BE2C (cell line): ENCODE measurements at regions not wholly inside any gene's neighbourhood (a gene's known extent, or its start where the extent isn't known, plus 50 kb on each side); places are given as distances from the start of the nearest gene placed in this dataset.

ENCODE experiments used
- DNase-seq: peaks from one replicate; pipeline ENCODE4 v3.0.0-alpha.2; 2020
- H3K27me3 ChIP-seq: fragments of 250-450 bp; sonication (Bioruptor Pico); 2 replicates; pipeline ENCODE4 v1.5.1; 2020; ENCODE audit warnings: mild to moderate bottlenecking
- H3K36me3 ChIP-seq: fragments of 250-450 bp; sonication (Bioruptor Pico); 2 replicates; pipeline ENCODE4 v1.5.1; 2020; ENCODE audit warnings: mild to moderate bottlenecking
- H3K4me1 ChIP-seq: fragments of 250-450 bp; sonication (Bioruptor Pico); 2 replicates; pipeline ENCODE4 v1.5.1; 2020
- H3K4me3 ChIP-seq: 2 replicates; pipeline ENCODE4 v1.5.1; 2011; ENCODE audit warnings: low read depth, low read length
- H3K9me3 ChIP-seq: fragments of 250-450 bp; sonication (Bioruptor Pico); 2 replicates; pipeline ENCODE4 v1.5.1; 2020
- TF ChIP-seq, protein P1 (sequence below): IDR thresholded peaks from 2 replicates; pipeline ENCODE4 v1.5.1; 2012; ENCODE audit warnings: mild to moderate bottlenecking, low read depth, low read length

DNA sequence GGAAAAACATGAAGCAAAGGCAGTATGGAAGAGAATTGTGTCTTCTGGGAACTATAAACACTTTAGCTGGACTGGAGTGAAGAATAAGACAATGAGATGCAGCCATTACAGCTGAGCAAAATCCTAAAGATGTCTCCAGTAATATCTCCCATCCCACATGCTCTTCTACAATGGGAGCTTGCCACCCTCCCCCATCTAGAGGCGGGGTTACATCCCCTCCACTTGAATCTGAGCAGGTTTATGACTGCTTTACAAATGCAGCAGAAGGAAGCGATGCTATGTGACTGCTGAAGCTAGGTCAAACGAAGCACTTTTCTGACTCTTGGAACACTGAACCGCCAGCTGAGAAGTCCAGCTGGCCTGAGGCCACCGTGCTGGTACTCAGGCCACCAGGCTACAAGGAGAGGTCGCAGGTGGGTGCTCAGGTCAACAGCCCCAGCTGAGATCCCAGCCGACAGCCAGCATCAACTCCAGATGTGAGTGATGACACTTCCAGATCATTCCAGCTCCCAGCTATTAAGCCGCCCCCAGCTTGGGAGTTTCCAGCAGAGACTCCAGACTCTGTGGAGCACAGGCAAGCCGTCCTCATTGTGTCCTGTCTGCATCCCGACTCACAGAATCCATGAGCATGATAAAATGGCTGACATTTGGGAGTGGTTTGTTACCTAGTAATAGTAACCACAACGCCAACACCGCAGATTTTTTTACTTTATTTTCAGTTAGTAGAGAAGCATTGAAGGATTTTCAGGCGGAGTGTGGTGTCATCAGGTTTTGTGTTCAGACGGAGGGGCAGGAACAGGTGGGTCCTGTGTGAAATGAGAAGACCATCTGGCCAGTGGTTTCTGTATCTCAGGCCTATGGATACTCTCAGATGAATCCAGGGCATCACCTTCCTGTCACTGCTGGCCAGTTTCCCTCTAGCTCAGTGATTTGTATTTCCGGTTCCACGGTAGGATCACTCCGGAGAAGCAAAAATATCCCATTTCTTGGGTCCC lies 89.3 kb downstream of the NPY start:
- Histone ChIP-seq H3K4me1 (no peaks in the 10 kb centered on the region), H3K27me3 (no peaks in the 10 kb centered on the region), H3K4me3 (no peak overlapping the region), H3K9me3 (no peaks in the 10 kb centered on the region), H3K36me3 (no peaks in the 10 kb centered on the region)
- no peak for DNase-seq
- TF ChIP-seq, protein P1, sequence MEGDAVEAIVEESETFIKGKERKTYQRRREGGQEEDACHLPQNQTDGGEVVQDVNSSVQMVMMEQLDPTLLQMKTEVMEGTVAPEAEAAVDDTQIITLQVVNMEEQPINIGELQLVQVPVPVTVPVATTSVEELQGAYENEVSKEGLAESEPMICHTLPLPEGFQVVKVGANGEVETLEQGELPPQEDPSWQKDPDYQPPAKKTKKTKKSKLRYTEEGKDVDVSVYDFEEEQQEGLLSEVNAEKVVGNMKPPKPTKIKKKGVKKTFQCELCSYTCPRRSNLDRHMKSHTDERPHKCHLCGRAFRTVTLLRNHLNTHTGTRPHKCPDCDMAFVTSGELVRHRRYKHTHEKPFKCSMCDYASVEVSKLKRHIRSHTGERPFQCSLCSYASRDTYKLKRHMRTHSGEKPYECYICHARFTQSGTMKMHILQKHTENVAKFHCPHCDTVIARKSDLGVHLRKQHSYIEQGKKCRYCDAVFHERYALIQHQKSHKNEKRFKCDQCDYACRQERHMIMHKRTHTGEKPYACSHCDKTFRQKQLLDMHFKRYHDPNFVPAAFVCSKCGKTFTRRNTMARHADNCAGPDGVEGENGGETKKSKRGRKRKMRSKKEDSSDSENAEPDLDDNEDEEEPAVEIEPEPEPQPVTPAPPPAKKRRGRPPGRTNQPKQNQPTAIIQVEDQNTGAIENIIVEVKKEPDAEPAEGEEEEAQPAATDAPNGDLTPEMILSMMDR, result no peak

DNA sequence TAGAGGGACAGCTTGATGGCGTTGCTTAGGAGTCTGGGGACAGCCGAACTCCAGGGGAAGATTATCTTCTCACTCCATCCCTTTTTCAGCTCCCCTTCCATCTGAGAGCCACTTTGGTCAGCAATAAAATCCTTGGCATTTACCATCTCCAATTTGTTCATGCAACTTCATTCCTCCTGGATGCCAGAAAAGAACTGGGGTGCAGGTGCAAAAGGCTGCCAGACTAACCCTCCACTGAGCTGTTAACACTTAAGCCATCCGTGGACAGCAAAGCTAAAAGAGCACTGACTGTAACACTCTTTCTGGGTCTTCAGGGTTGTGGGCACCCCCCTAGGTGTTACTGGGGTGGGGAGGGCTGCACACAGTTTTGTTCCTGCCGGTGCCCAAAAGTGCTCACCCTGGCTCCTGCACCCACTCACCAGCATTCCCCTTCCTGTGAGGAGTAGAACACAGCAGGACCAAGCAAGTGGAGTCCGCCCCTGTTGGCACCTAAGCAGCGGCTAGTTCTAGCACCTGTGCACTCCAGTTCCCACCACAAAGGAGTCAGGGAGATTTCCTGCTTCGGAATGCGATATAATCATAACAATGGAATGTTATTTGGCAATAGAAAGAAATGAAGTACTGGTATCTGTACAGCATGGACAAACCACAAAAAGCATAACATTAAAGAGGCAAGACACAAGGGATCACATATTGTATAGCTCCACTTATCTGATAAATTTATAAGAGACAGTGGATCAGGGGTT lies 95.1 kb downstream of the NPY start:
- TF ChIP-seq, protein P1, result no peak

DNA sequence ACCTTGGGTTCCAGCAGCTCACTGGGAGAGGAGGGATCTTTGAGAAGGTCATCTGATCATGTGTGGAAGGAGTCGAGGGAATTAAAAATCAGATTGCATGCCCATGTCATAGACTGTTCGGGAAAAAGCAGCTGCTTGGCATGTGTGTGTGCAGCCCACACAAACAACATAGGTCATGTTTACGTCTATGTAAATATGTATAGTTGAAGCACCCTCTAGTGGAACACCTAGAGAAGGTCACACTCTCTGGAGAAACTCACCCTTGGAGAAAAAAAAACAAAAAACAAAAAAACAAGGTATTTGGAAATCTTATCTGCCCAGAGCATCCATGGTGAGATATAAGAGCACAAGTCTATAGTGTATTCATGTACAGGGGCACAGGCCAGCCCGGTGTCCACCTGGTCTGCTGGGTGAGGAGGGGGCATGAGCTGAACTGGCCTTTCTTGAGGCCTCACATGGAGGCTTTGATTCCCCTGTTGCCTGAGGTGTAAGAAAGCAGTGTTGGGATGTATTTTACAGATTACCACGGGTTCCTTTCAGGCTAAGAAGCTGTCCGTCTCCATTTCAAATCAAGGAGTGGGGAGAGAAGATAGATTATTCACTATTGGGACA lies 98.0 kb downstream of the NPY start:
- peak; percentile 23 for DNase-seq
- no peaks in the 10 kb centered on the region for H3K36me3 ChIP-seq
- H3K4me3 ChIP-seq, result no peak overlapping the region
- TF ChIP-seq, protein P1, result peak; percentile 68
- no peaks in the 10 kb centered on the region for H3K27me3 ChIP-seq
- peaks cover 5% of the 10 kb centered on the region; the same call in 1 of the 2 replicates for H3K4me1 ChIP-seq
- no peaks in the 10 kb centered on the region; the same call in 1 of the 2 replicates for H3K9me3 ChIP-seq

More for the DNA sequence above, 95.1 kb downstream of the NPY start:
- Histone ChIP-seq H3K4me3 (no peak overlapping the region), H3K9me3 (no peaks in the 10 kb centered on the region; the same call in 1 of the 2 replicates), H3K36me3 (no peaks in the 10 kb centered on the region), H3K27me3 (no peaks in the 10 kb centered on the region), H3K4me1 (peaks cover 5% of the 10 kb centered on the region; the same call in 1 of the 2 replicates)
- no peak for DNase-seq

DNA sequence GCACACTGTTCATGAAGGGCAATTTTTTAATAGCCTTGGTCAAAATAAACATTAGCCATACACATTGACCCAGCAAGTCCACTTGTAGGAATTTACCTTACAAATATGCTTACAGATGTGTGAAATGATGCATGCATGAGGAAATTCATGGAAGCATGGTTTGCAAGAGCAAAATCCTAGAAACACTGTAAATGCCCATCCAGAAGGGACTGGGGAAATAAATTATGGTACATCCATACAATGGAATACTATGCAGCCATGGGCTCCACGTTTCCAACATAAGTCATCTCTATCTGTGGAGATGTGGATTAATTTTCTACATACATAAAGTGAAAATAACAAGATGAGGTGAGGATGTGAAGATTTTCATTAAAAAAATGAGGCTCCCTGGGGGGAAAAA lies 99.1 kb downstream of the NPY start:
- Histone ChIP-seq H3K36me3 (no peaks in the 10 kb centered on the region), H3K4me3 (no peak overlapping the region), H3K9me3 (no peaks in the 10 kb centered on the region; the same call in 1 of the 2 replicates), H3K4me1 (peaks cover 5% of the 10 kb centered on the region; the same call in 1 of the 2 replicates), H3K27me3 (no peaks in the 10 kb centered on the region)
- DNase-seq, result no peak
- TF ChIP-seq, protein P1, result no peak

- no peaks in the 10 kb centered on the region; the same call in 1 of the 2 replicates for H3K9me3 ChIP-seq
- H3K27me3 ChIP-seq, result no peaks in the 10 kb centered on the region
- H3K4me1 ChIP-seq, result peaks cover 5% of the 10 kb centered on the region; the same call in 1 of the 2 replicates
- TF ChIP-seq, protein P1, result no peak
- DNase-seq, result no peak
- no peaks in the 10 kb centered on the region for H3K36me3 ChIP-seq
- H3K4me3 ChIP-seq, result no peak overlapping the region
Measured at GRCh38 chr7:24384362-24385030, 100.5 kb downstream of the NPY start.
